ENCODE measurements at regions not wholly inside any gene's neighbourhood (a gene's known extent, or its start where the extent isn't known, plus 50 kb on each side); places are given as distances from the start of the nearest gene placed in this dataset.

DNA sequence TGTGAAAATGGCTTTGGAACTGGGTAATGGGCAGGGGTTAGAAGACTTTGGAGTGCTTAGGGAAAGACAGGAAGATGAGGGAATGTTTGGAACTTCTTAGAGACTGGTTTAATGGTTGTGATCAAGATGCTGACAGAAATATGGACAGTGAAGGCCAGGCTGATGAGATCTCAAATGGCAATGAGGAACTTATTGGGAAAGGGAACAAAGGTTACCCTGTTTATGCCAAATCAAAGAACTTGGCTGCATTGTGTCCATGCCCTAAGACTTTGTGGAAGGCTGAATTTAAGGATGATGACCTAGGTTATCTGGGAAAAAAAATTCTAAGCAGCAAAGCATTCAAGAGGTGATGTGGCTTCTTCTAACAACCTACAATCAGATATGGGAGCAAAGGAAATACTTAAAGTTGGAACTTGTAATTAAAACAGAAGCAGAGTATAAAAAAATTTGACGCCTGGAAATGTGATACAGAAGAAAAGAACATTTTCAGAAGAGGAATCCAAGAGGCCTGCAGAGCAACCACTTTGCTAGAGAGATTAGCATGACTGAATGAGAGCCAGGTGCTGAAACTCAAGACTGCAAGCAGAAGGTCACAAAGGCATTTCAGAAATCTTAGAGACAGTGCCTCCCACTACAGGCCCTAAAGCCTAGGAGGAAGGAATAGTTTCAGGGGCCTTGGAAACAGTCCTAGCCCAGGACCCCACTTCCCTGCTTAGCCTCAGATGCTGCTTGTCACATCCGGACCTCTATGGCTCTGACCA, 65.6 kb upstream of the FLRT2 start:
- TF ChIP-seq EZH2 (IDR thresholded peaks at IDR 0.05; ENCODE audit: insufficient read depth, poor library complexity, severe bottlenecking) (no peak), EZH2phosphoT487 (IDR thresholded peaks at IDR 0.05; ENCODE audit: insufficient read depth, low read depth) (no peak)
